Fibroblast of skin of left quadriceps (primary cell): ENCODE measurements at regions not wholly inside any gene's neighbourhood (a gene's known extent, or its start where the extent isn't known, plus 50 kb on each side); places are given as distances from the start of the nearest gene placed in this dataset.
"Not testable (repeated sequence)": the region's sequence is repeated elsewhere in the genome, so short reads cannot be mapped to it uniquely, and the experiment has no call there.

Experiments used
- DNase-seq, 2 experiments: peaks; one replicate each; pipeline ENCODE4 v3.0.0-alpha.2; 2013; ENCODE audit warnings: low read depth in 2 of 2

GRCh38 chr5:163772644-163773043 lies 267.2 kb downstream of the MAT2B start:
- DNase-seq = no peak

- DNase-seq = no peak
These were observed 267.8 kb downstream of the MAT2B start for GRCh38 chr5:163773226-163773625.

- DNase-seq = no peak
These were observed 284.5 kb downstream of the MAT2B start for GRCh38 chr5:163789870-163790269.

DNA sequence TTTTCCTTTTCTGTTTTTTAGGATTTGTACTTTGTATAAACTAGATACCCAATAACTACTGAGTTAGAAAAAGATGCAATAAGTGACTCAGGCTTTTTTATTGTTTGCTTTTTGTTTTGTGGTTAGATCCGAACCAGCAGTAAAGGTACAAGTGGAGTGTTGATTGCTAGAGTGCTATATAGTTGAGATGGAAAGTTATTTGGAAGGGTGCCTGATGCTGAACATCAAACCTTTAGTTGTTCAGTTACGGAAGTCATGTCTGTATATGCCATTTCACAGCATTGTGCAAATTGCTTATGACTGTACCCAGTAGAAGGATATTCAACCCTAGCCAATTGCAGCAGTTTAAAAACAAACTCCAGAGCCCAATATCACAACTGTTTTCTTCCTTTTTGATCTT lies 285.1 kb downstream of the MAT2B start:
- no peak for DNase-seq

- no peak for DNase-seq
These were observed 289.6 kb downstream of the MAT2B start for GRCh38 chr5:163794993-163795392.

DNA sequence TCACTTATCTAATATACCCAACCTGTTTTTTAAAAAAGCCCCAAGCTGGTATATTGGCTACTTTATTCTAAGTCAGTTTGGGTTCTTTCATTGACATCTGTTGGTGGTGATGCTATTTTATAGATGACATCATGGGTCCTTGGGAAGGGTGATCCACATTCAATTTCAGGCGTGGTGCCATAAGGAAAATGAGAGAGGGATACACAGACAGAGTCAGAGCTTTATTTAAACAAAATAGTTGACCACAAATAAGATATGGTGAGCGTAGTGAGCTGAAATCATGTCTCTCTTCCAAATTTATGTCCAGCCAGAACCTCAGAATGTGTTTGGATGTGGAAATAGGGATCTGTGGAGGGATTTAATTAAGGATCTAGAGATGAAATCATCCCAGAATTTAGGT lies 302.4 kb downstream of the MAT2B start:
- DNase-seq = no peak

DNA sequence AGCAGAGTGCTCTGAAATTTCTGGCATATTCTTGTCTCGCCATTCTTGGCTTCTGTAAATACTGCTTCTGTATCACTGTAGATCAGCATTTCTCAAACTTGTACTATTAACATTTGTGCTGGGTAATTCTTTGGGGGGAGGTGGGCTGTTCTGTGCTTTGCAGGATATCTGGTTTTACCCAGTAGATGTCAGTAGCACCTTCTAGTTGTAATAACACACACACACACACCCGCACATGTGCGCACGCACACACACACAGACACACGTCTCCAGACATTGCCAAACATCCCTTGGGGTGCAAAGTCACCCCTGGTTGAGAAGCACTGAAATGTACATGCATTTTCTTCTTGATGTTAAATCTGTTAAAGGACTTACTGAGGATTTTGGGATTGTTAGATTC lies 304.1 kb downstream of the MAT2B start:
- no peak for DNase-seq

DNA sequence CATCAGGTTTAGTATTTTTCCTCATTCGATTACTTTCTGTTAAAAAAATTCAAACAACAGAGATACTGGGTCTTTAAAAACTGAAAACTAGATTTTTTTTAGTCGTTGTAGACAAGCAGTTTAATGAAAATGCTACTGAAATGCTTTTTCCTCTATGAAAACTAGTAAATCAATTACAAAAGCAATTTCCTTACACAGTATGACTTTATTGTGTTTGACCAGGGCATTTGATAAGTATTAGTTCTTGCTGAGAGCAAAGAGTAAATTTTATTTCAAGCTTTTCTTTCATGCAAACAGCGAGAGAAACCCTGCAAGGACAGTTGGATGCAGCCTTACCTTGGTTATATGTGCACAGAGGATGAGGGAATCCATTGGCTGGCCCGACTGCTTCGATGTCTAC lies 308.5 kb downstream of the MAT2B start:
- no peak for DNase-seq

GRCh38 chr5:163815240-163815791 lies 309.9 kb downstream of the MAT2B start:
- DNase-seq = no peak

DNA sequence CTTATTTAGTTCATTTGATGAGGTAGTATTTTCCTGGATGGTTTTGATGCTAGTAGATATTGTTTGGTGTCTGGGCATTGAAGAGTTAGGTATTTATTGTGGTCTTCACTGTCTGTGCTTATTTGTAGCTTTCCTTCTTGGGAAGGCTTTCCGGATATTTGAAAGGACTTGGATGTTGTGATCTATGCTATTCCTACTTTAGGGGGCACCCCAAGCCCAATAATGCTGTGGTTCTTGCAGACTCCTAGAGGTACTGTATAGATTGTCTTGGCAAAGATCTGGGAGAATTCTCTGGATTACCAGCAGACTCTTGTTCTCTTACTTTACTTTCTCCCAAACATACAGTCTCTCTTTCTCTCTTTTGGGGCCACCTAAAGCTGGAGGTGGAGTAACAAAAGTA lies 315.7 kb downstream of the MAT2B start:
- DNase-seq = no peak

- DNase-seq = no peak
These were observed 317.1 kb downstream of the MAT2B start for GRCh38 chr5:163822548-163822947.

- DNase-seq = no peak
These were observed 320.2 kb downstream of the MAT2B start for GRCh38 chr5:163825661-163826060.

- DNase-seq = no peak
These were observed 320.8 kb downstream of the MAT2B start for GRCh38 chr5:163826201-163826600.

- DNase-seq = no peak
These were observed 326.7 kb downstream of the MAT2B start for GRCh38 chr5:163832155-163832554.

GRCh38 chr5:163838738-163839137 lies 333.3 kb downstream of the MAT2B start:
- no peak for DNase-seq

DNA sequence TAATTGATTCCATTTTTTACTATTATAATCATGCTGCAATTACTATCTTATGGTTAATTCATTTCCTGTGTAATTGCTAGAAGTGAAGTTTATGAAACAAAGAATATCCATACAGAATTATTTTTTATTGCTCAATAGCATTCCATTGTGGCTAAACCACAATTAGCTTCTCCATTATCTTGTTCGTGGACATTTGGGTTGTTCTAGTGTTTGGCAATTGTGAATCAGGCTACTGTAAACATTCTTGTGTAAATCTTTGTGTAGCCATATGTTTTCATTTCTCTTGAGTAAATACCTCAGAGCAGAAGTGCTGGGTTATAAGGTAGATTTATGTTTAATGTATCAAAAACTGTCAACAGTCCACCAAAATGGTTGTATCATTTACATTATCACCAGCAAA lies 341.1 kb downstream of the MAT2B start:
- DNase-seq = peak; percentile 80 to 81

GRCh38 chr5:163855754-163856153 lies 350.3 kb downstream of the MAT2B start:
- DNase-seq = no peak

GRCh38 chr5:163861670-163862069 lies 356.3 kb downstream of the MAT2B start:
- DNase-seq = no peak

- no peak for DNase-seq
These were observed 361.9 kb downstream of the MAT2B start for GRCh38 chr5:163867324-163867723.

DNA sequence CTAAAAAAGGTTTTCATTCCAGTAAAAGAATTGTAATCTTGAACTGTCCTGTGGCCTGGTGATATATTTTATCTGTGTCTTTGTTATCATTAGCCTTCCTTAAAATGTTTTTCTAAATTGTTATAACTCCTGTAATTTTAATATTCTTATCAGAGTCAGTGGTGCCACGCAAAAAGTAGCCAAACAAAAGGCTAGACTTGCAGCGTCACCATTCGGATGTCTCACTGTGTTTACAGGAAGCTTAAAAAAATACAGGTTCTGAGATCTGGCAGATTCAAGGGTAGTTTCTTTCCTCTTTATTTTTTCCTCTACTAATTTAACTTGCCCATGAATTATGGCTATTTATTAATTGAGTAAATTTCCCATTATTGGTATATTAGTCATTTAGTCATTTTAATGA lies 362.3 kb downstream of the MAT2B start:
- DNase-seq = no peak

GRCh38 chr5:163869581-163869980 lies 364.2 kb downstream of the MAT2B start:
- DNase-seq = no peak

DNA sequence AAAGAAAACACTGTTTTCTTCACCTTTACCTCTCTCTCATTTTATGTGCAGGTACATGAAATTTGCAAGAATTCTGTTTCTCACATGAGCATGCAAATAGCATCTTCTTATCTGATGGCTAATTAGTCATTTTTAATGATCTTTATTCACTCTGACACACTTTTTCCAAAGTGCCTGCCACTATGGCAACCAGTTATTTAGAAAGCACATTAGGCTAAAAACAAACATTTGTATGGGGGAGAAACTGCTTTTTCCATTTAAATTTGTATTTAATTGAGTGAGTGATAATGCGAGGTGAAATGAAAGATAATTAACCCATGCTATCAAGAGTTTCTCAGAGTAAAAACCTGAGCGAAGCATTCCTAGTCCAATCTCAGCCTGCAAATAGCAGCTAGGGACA lies 365.0 kb downstream of the MAT2B start:
- DNase-seq = no peak

DNA sequence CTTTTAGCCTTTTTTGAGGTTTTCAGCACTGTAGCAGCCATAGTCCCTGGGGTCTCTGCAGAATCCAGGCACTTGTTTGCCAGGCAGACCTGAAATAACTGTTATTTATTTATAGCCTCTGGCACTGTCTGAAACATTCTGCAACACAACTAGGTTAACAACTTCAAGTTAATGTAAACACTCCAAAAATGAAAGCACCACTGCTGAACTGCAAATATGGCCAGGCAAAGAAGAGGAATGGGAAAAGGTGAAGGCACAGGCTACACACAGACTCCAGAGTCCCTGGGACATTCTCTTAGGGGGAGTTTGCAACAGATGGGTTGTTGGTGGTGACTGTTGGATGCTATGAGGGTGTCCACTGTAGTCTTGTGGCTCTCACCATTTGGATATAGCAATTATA lies 369.0 kb downstream of the MAT2B start:
- no peak for DNase-seq

- not testable (repeated sequence) for DNase-seq
These were observed 369.5 kb downstream of the MAT2B start for GRCh38 chr5:163874912-163875311.

DNA sequence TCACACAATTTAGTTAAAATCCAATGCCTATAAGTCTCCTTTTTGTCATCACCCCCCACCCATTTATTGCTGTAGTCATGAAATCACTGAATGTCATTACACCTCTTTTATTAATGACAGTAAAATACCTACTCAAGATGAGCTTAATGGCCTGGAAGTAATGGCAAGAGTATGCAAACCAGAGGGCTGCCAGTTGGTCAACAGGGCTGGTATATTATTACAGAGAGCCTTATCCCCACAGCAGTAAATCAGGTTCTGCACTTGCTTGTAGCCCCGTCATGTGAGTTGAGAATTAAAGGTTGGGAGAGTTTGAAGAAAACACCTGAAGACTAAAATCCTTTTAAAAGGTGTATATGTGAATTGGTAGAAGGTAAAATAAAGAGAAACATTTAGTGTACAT lies 372.4 kb downstream of the MAT2B start:
- no peak for DNase-seq
